ENCODE measurements at regions not wholly inside any gene's neighbourhood (a gene's known extent, or its start where the extent isn't known, plus 50 kb on each side); places are given as distances from the start of the nearest gene placed in this dataset.

GRCh38 chr2:139854769-139855483 is 1074.7 kb upstream of the NXPH2 start:
- DNase-seq (ENCODE audit: insufficient read length, low spot score) = no peak

GRCh38 chr2:139850254-139850890 is 1070.2 kb upstream of the NXPH2 start:
- DNase-seq (ENCODE audit: insufficient read length, low spot score) = no peak
- FAIRE-seq = no peak

More at GRCh38 chr2:139854769-139855483, 1074.7 kb upstream of the NXPH2 start:
- FAIRE-seq = no peak

- no peak for DNase-seq (ENCODE audit: insufficient read length, low spot score)
- no peak for FAIRE-seq
These were observed 1056.6 kb upstream of the NXPH2 start for GRCh38 chr2:139836769-139837168.

GRCh38 chr2:139835101-139835500 is 1054.9 kb upstream of the NXPH2 start:
- FAIRE-seq = no peak
- no peak for DNase-seq (ENCODE audit: insufficient read length, low spot score)

- DNase-seq (ENCODE audit: insufficient read length, low spot score) = no peak
These were observed 1047.8 kb upstream of the NXPH2 start for GRCh38 chr2:139828011-139828410.

GRCh38 chr2:139825726-139826125 is 1045.5 kb upstream of the NXPH2 start:
- FAIRE-seq = no peak
- DNase-seq (ENCODE audit: insufficient read length, low spot score) = no peak

More at GRCh38 chr2:139828011-139828410, 1047.8 kb upstream of the NXPH2 start:
- no peak for FAIRE-seq

- FAIRE-seq (no peak), DNase-seq (ENCODE audit: insufficient read length, low spot score) (no peak)
These were observed 1039.1 kb upstream of the NXPH2 start for GRCh38 chr2:139819273-139819796.

GRCh38 chr2:139814458-139814857 is 1034.3 kb upstream of the NXPH2 start:
- FAIRE-seq (no peak), DNase-seq (ENCODE audit: insufficient read length, low spot score) (no peak)

- no peak for FAIRE-seq
These were observed 1033.2 kb upstream of the NXPH2 start for GRCh38 chr2:139813340-139813739.

GRCh38 chr2:139805441-139805840 is 1025.3 kb upstream of the NXPH2 start:
- no peak for DNase-seq (ENCODE audit: insufficient read length, low spot score)
- FAIRE-seq = no peak

More at GRCh38 chr2:139813340-139813739, 1033.2 kb upstream of the NXPH2 start:
- DNase-seq (ENCODE audit: insufficient read length, low spot score) = no peak

GRCh38 chr2:139798391-139798790 is 1018.2 kb upstream of the NXPH2 start:
- DNase-seq (ENCODE audit: insufficient read length, low spot score) (no peak), FAIRE-seq (no peak)

- DNase-seq (ENCODE audit: insufficient read length, low spot score) = no peak
- no peak for FAIRE-seq
These were observed 1010.9 kb upstream of the NXPH2 start for GRCh38 chr2:139790807-139791752.

- FAIRE-seq (no peak), DNase-seq (ENCODE audit: insufficient read length, low spot score) (no peak)
These were observed 1009.9 kb upstream of the NXPH2 start for GRCh38 chr2:139790136-139790535.

GRCh38 chr2:139778732-139779131 is 998.5 kb upstream of the NXPH2 start:
- DNase-seq (ENCODE audit: insufficient read length, low spot score) (no peak), FAIRE-seq (no peak)

GRCh38 chr2:139773720-139774277 is 993.6 kb upstream of the NXPH2 start:
- FAIRE-seq = no peak
- no peak for DNase-seq (ENCODE audit: insufficient read length, low spot score)

- DNase-seq (ENCODE audit: insufficient read length, low spot score) (no peak), FAIRE-seq (no peak)
These were observed 989.4 kb upstream of the NXPH2 start for GRCh38 chr2:139769633-139770032.

GRCh38 chr2:139763705-139764104 is 983.5 kb upstream of the NXPH2 start:
- no peak for FAIRE-seq

GRCh38 chr2:139759000-139759505 is 978.9 kb upstream of the NXPH2 start:
- no peak for FAIRE-seq
- no peak for DNase-seq (ENCODE audit: insufficient read length, low spot score)

More at GRCh38 chr2:139763705-139764104, 983.5 kb upstream of the NXPH2 start:
- DNase-seq (ENCODE audit: insufficient read length, low spot score) = no peak

- DNase-seq (ENCODE audit: insufficient read length, low spot score) (no peak), FAIRE-seq (no peak)
These were observed 966.7 kb upstream of the NXPH2 start for GRCh38 chr2:139746901-139747300.

GRCh38 chr2:139744273-139744672 is 964.1 kb upstream of the NXPH2 start:
- FAIRE-seq = no peak

More at GRCh38 chr2:139744273-139744672, 964.1 kb upstream of the NXPH2 start:
- no peak for DNase-seq (ENCODE audit: insufficient read length, low spot score)
